ENCODE measurements at regions not wholly inside any gene's neighbourhood (a gene's known extent, or its start where the extent isn't known, plus 50 kb on each side); places are given as distances from the start of the nearest gene placed in this dataset.

DNA sequence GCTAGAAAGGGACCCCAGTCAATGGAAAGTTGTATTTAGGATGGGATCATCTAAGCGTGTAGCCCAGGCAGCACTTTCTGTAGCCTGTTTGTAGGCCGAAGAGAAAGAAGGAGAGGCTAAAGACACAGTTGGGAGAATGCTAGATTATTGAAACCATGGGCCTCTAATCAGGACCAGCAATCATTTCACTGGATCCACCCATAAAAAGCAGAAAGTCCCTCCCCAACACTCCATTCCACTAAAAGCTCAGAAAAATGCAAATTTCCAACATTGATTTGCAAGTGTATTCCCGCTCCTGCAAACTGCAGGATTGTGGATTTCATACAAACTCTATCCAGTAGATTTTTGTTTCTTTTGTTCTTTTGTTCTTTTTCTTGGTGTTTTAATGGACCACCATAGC lies 51.2 kb upstream of the FMOD start:
- no peak for TF ChIP-seq POLR2A (IDR thresholded peaks at IDR 0.05)
- TF ChIP-seq, protein P1, sequence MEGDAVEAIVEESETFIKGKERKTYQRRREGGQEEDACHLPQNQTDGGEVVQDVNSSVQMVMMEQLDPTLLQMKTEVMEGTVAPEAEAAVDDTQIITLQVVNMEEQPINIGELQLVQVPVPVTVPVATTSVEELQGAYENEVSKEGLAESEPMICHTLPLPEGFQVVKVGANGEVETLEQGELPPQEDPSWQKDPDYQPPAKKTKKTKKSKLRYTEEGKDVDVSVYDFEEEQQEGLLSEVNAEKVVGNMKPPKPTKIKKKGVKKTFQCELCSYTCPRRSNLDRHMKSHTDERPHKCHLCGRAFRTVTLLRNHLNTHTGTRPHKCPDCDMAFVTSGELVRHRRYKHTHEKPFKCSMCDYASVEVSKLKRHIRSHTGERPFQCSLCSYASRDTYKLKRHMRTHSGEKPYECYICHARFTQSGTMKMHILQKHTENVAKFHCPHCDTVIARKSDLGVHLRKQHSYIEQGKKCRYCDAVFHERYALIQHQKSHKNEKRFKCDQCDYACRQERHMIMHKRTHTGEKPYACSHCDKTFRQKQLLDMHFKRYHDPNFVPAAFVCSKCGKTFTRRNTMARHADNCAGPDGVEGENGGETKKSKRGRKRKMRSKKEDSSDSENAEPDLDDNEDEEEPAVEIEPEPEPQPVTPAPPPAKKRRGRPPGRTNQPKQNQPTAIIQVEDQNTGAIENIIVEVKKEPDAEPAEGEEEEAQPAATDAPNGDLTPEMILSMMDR (IDR thresholded peaks at IDR 0.05): no peak
